ENCODE measurements at regions not wholly inside any gene's neighbourhood (a gene's known extent, or its start where the extent isn't known, plus 50 kb on each side); places are given as distances from the start of the nearest gene placed in this dataset.

DNA sequence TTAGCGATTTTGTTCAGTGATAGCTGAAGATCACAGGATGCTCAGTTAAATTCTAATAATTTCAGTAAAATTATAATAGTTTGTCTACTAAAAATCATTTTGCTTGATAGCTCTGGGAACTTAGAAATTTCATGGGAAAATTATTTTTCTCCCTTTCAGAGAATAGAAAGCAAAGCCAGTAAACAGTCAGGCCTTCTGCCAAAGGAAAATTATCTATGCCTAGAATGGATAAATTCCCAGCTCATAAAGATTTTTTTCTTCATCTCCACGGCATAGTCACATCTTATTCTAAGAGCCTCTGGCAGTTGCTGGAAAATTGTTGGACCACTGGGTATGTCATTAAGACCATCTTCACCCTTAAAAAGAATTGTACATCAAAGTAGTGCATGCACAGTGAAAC, 169.6 kb upstream of the ANO3 start:
- no peak for DNase-seq (ENCODE audit: low read depth)

DNA sequence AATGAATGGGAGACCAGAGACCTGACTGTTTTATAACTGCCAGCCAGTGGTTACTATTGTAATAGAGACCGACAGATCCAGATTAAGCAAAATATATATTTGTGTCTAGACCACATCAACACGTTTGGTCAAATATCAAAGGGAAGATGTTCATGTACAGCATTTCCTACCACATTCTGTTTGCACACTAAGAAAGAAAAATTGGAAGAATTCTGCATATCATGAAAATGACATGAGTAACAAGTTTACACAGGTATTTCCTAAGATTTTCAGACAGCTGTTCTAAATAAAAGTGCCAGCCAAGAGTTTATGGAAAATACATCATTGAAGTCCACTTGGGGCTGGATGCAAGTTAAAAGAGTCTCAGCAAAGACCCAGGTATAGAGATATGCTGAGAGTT, 145.5 kb upstream of the ANO3 start:
- no peak for DNase-seq (ENCODE audit: low read depth)

- DNase-seq (ENCODE audit: low read depth) = no peak
These were observed 144.3 kb upstream of the ANO3 start for GRCh38 chr11:26187639-26188038.

GRCh38 chr11:26188554-26188953, 143.4 kb upstream of the ANO3 start:
- DNase-seq (ENCODE audit: low read depth) = no peak

DNA sequence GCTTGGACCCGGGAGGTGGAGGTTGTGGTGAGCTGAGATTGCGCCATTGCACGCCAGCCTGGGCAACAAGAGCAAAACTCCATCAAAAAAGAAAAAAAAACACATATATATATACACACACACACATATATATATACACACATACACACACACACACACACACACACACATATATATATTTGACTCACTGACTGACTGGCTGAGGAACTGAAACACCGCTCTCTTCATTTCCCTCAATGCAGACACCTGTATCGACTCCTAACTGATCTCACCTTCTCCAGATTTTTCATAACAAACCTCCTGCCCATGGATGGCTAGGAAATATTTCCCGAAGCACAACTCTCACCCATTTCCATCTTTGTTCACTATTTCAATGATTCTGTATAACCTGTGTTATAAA, 140.7 kb upstream of the ANO3 start:
- DNase-seq (ENCODE audit: low read depth) = no peak

GRCh38 chr11:26193694-26194365, 138.1 kb upstream of the ANO3 start:
- no peak for DNase-seq (ENCODE audit: low read depth)

DNA sequence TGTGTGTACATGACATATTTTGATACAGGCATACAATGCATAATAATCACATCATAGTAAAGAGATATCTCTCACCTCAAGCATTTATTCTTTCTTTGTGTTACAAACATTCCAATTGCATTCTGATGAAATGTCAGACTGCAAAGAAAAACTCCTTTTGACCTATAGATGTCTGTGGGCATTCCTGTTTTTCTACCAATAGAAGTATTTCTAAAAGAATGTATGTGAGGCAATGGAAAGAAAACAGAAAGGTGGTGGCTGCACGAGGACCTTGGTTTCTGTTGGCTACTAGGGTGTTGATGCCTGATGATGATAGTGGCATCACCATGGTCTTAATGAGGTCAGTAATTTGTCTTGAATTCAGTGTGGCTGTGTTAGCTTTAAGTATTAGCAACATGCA, 137.0 kb upstream of the ANO3 start:
- DNase-seq (ENCODE audit: low read depth) = no peak

- no peak for DNase-seq (ENCODE audit: low read depth)
These were observed 133.3 kb upstream of the ANO3 start for GRCh38 chr11:26198532-26199096.

DNA sequence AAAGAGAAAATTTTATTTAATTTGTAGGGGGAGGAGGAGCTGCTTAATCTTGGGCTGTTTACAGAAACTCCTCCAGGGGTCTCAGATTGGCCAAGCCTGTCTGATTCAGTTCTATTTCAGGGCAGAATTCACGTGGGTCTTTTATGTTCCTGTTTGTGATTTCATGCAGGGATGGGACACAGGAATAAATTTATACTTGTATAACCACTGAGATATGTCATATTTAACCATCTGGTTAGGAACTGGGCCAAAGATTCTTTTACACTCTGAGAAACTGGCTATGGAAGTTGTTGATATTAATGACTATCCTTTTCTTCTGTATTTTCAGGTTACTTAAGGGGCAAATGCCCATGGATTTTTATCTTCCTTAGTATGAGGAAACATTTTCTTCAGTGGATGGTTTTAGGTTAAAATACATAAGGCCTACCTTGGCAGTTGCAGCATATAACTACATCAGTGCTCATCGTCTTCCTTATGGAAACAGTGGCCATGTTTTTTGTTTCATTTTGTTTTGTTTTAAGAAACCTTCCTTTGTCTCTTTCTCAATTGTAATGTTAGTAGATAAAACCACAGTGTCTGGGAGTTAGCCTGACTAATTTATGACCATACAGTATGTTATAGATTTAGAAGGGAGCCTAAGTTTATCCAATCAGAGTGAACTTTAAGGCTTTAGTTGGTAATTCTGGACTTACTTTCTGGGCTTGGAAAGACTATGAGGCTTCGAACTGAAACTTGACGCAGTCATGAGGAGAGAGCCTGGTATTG, 132.4 kb upstream of the ANO3 start:
- DNase-seq (ENCODE audit: low read depth) = no peak

- no peak for DNase-seq (ENCODE audit: low read depth)
These were observed 130.5 kb upstream of the ANO3 start for GRCh38 chr11:26201411-26201810.

DNA sequence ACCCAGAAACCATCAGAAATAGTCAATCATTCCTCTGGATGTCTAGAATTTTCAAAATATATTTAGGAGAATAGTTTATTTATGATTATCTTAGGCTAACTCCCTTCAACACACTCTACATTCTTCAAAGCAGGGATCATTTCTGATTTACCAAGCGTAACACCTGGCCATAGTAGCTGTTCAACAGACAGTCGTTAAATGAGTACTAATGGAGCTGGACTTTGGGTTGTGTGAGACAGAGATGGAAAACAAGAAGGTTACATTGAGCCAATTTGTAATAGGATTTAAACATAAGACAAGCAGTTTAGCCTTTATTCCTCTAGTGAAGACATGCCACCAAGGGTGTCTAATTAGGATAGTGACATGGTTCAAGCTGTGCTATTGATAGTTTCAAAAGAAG, 129.2 kb upstream of the ANO3 start:
- DNase-seq (ENCODE audit: low read depth) = no peak

GRCh38 chr11:26204101-26204500, 127.8 kb upstream of the ANO3 start:
- DNase-seq (ENCODE audit: low read depth) = no peak

DNA sequence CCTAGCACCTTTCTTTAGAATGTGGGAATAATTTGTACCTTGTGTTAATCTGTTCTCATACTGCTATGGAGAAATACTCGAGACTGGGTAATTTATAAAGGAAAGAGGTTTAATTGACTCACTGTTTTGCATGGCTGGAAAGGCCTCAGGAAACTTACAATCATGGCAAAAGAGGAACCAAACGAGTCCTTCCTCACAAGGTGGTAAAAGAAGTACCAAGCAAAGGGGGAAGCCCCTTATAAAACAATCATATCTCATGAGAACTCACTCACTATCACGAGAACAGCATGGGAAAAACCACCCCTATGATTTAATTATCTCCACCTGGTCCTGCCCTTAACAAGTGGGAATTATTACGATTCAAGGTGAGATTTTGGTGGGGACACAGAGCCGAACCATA, 127.1 kb upstream of the ANO3 start:
- no peak for DNase-seq (ENCODE audit: low read depth)

GRCh38 chr11:26219183-26220117, 112.5 kb upstream of the ANO3 start:
- DNase-seq (ENCODE audit: low read depth) = no peak

GRCh38 chr11:26225646-26226045, 106.3 kb upstream of the ANO3 start:
- DNase-seq (ENCODE audit: low read depth) = no peak

GRCh38 chr11:26227301-26227746, 104.6 kb upstream of the ANO3 start:
- peak; percentile 15 for DNase-seq (ENCODE audit: low read depth)

DNA sequence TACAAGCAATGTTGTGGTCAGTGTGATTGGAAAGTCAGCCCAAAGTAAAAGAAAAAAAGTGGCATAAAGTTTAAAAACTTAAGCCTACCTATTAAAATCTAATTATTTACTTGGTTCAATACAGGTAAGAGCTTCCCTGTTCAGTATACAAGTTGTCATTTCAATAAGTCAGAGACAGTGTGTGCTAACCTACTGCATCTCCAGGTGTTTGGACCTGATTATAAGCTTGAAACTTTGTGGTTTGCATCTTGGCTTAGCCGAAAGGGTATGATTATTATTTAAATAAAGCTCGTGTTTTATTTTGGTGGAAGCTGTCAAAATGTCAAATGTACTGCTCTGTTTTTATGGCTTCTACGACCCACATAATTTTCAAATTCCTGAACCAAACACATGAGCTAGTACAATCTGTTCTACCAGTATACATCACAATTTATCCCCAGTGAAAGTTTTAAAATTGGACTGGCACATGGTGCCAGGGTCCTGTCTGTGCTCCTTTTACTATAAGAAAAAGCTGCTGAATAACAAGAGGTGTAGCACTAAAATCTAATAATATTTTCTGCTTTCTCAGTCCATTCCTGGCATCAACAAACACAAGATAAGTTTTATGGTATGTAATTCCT, 103.9 kb upstream of the ANO3 start:
- no peak for DNase-seq (ENCODE audit: low read depth)

- peak; percentile 14 for DNase-seq (ENCODE audit: low read depth)
These were observed 103.2 kb upstream of the ANO3 start for GRCh38 chr11:26228778-26229177.

GRCh38 chr11:26229257-26229656, 102.7 kb upstream of the ANO3 start:
- peak; percentile 19 for DNase-seq (ENCODE audit: low read depth)

- DNase-seq (ENCODE audit: low read depth) = no peak
These were observed 101.9 kb upstream of the ANO3 start for GRCh38 chr11:26229981-26230380.

DNA sequence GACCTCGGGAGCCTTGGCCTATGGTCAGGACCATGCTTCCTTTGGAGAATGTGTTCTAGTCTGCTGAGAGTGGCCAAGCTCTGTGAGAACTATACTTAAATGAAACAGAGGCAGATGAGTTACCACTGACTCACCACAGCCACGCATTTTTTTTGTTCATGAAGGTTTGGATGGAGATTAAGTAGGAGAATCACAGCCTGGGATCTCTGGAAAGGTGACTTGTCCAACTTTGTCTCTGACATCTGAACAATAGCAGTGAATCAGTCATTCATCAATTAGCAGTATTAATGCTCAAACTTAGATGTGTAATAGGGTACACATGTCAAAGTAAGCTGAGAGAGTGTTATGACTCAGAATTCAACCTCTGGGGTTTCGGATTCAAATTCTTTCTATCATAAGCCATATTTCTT, 100.7 kb upstream of the ANO3 start:
- peak; percentile 13 for DNase-seq (ENCODE audit: low read depth)

- DNase-seq (ENCODE audit: low read depth) = no peak
These were observed 97.5 kb upstream of the ANO3 start for GRCh38 chr11:26234451-26234850.
